Amniotic epithelial cell (primary cell): ENCODE measurements at regions not wholly inside any gene's neighbourhood (a gene's known extent, or its start where the extent isn't known, plus 50 kb on each side); places are given as distances from the start of the nearest gene placed in this dataset.
"Not testable (repeated sequence)": the region's sequence is repeated elsewhere in the genome, so short reads cannot be mapped to it uniquely, and the experiment has no call there.

Experiments
- DNase-seq: peaks from one replicate; pipeline ENCODE4 v3.0.0-alpha.2; 2010; ENCODE audit warnings: low read depth

DNA sequence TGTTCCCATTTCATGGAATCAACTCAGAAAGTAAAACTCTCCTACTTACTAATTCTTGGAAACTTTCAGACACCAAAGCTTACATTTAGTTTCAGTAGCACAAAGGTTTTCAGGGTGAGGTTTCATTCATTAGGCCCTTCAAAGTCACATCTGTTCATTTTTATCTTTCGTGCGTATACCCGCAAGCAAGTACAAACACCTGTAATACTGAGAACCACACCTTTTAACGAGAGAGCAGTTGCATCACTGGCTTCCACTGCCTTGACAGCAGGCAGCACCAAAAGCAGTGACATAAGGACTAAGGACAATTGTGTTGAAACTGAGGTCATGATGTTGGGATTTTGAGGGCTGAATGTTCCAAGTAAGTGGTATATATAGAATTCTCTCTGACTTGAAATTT lies 60.5 kb downstream of the GOLGA6L22 start:
- not testable (repeated sequence) for DNase-seq

DNA sequence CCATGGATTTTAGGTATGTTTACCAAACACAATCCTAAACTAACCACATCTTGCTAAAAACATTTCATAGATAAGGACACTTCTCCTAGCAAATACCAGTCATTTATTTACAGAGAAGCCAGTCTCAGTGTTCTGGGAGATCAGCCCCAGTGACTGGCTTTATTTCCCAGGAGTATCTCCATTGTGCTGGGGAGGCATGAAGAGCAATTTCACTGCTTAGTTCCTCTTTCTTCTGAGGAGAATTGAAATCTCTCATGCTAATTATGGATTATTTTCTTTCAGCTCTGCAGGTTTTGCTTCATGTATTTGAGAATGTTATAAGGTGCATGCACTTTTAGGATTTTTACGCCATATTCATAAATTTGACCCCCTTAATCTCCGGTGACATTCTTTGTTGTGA lies 67.8 kb downstream of the GOLGA6L22 start:
- DNase-seq = not testable (repeated sequence)

DNA sequence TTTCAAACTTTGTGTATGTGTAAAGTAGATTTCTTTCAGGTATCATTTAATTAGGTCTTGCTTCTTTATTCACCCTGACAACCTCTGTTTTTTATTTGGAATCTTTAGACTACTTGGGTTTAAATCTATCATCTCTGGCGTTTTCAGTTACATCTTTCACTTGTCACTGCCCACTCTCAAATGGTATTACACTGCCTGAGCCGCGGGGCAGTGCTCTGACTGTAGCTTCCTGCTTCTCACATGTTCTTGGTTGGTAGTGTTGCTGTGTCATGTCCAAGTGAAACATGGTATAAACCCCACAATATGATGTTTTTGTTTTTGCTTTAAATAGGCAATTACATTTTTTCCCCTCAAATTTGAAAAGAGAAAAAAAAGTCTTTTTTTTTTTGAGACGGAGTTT lies 68.3 kb downstream of the GOLGA6L22 start:
- not testable (repeated sequence) for DNase-seq

DNA sequence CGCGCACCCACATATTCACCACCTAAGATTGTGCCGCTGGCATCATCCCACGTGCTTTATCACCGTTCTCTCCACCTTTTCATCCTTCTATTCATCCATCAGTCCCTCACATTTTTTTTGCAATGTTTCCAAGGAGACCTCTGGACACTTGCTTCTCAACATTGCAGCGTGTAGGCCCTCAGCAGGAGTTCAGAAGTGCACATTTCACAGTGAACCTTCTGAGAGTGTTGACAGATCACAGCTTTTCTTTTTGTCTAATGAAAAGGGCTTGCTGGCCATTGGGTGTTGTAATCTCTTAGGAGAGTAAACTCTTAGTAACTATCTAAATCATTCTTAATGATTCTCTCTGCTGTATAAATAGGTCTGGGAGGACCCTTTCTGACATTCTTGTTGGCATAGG lies 70.5 kb downstream of the GOLGA6L22 start:
- not testable (repeated sequence) for DNase-seq

DNA sequence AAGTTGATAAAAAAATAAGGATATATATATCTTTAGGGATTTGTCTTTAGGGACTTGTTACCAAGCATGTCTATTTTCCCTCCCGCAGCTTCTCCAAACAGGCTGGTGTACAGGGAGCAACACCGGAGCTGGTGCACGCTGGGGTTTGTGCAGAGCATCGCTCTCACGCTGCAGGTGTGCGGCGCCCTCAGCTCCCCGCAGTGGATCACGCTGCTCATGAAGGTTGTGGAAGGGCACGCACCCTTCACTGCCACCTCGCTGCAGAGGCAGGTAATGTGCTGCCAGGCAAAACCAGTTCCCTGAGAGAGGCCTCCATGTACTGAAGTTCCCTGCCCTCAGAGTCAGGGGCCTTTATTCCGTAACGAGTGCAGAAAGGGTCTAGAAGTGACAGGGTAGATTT lies 101.0 kb downstream of the GOLGA6L22 start:
- not testable (repeated sequence) for DNase-seq

DNA sequence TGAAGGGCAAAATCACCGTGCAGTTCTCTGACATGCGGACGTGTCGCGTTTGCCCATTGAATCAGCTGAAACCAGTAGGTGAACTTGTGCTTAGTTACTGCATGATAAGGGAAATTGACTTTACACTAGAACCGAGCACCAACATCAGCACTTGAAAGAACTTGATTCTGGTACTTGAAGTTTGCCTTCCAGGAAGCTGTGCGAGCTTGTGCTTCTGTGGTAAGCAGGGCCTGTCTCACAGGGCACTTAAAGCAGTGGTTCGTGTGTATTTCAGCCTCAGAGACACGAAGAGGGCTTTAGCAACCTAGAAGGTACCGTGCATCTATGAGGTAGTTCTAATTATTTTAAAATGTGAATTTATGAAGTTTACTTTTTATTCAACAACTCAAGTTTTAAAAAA lies 103.0 kb downstream of the GOLGA6L22 start:
- DNase-seq = not testable (repeated sequence)

DNA sequence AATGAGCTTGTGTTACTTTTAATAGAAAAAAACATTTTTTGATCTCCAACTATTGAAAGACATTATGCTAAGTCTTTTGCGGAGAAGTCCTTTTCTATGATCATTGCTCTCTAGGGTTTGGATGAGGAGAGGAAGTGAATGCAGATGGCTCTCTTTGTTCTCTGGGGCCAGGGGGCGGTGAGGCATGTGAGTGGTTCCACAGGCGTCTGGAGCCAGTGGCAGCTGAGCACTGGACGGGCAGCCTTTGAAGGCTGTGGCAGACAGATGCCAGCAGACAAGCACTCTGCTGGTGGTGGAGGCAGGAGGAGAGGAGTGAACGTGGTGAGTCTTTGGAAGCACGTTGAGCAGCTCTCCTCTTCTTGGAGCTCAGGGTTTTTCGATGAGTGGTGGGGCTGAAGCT lies 107.8 kb downstream of the GOLGA6L22 start:
- not testable (repeated sequence) for DNase-seq

DNA sequence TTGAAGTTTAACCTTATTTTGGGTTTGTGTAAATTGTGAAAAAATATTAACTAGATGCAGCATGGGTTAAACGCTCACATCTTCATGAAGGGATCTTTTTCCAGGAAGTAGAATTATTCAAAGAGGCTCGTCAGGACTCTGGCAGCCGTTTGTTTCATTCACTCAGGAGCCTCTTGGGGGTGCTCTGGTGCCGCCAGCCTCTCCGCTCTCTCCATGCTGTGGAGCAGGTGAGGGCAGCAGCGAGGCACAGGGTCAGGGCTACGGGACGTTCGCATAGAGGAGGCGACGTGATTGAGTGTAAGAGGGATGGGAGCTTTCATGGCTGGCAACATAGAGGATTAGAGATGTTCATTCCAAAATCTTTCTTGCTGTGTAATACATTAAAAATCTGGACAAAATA lies 110.8 kb downstream of the GOLGA6L22 start:
- not testable (repeated sequence) for DNase-seq

DNA sequence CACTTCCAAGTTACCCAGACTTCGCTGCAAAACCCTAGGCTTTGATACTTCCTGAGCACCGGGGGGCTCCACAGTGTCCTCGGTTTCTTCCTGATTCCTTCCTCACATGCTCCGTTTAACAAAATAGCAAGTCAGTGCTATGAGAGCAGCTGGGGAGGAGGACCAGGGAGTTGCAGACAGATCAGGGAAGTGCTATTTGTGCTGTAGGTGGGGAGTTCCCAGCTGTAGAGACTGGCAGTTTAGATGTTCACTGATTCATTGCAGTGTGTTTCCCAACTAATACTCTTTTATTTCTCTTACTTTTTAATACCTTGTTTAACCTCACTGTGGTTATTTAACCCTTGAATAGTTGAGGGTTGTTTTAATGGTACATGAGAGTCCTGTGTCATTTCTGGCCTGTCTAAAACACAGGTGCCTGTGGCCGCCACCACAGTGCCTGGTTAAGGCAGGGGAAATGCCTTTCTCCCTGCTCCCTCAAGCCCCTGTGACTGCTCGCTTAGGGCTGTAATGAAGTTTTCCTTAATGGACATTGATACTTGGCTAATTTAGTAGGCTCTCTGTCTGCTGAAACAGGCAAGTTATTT lies 113.5 kb downstream of the GOLGA6L22 start:
- not testable (repeated sequence) for DNase-seq

DNA sequence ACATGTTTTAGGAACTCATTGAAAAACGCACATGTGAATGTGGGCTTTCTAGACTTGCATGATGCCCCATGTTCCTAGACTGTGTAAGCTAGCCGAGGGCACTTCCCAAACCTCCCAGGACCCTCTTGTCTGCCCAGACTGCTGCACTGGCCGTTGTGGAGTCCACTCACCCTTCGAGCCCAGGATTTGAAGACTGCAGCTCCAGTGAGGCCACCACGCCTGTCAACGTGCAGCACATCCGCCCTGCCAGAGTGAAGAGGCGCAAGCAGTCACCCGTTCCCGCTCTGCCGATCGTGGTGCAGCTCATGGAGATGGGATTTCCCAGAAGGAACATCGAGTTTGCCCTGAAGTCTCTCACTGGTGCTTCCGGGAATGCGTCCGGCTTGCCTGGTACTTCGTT lies 114.1 kb downstream of the GOLGA6L22 start:
- DNase-seq = not testable (repeated sequence)

DNA sequence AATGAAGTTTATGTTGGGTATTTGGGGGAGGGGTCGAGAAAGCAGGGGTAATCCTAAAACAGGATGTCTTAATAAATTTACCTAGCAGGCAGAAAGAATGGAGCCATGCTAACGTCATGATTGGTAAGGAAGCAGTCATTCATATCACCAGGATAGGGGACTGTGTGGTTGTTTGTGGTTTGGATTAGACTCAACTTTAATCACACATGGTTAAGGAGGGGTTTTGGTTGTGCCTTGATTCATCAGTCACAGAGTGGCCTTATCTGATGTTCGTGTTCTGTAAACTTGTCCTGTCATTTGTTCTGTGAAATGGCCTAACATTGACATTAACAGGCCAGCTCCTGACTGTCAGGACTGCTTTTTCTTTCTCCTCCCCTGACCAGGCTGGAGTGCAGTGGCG lies 119.1 kb downstream of the GOLGA6L22 start:
- DNase-seq = not testable (repeated sequence)

DNA sequence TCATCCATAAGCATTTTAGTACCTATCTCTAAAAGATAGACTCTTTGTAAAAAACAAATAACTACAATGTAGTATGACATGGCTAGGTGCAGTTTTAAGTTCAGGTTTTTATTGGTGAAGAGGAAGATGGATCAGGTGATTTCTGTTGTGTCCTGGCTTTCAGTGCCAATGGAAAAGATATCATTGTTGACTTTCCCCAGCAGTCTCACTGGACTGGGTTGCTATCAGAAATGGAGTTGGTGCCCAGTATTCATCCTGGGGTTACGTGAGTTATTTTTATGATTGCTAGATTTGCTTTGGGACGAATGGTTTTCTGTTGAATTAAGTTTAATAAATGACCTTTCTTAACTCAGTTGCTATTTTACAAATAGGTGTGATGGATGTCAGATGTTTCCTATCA lies 120.5 kb downstream of the GOLGA6L22 start:
- not testable (repeated sequence) for DNase-seq

DNA sequence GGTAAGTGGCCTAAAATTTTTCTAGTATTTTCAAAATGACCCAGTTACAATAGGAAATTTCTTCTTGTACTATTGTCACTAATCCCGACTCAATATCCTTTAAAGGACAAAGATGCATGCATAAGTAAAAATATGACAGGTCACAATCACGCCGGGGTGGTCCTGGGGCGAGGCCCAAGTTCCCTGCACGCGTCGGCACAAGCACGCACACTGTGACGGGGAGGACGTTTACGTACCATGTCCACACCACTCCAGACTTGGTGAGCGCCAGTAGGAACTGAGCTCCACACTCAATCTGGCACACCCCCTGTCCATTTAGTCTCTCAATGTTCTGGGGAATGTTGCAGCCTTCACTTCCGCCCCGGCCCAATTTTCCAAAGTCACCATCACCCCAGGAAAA lies 128.7 kb downstream of the GOLGA6L22 start:
- not testable (repeated sequence) for DNase-seq

DNA sequence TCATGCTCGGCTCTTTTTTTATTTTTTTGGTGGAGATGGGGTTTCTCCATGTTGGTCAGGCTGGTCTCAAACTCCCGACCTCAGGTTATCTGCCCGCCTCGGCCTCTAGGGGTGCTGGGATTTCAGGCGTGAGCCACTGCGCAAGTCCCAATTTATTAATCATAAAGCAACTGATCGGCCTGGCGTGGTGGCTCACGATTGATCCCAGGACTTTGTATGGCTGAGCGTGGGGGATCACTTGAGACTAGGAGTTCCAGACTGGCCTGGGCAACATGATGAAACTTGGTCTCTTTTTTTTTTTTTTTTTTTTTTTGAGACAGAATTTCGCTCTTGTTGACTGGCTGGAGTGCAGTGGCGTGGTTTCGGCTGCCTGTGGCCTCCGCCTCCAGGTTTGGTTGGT lies 139.8 kb downstream of the GOLGA6L22 start:
- not testable (repeated sequence) for DNase-seq

DNA sequence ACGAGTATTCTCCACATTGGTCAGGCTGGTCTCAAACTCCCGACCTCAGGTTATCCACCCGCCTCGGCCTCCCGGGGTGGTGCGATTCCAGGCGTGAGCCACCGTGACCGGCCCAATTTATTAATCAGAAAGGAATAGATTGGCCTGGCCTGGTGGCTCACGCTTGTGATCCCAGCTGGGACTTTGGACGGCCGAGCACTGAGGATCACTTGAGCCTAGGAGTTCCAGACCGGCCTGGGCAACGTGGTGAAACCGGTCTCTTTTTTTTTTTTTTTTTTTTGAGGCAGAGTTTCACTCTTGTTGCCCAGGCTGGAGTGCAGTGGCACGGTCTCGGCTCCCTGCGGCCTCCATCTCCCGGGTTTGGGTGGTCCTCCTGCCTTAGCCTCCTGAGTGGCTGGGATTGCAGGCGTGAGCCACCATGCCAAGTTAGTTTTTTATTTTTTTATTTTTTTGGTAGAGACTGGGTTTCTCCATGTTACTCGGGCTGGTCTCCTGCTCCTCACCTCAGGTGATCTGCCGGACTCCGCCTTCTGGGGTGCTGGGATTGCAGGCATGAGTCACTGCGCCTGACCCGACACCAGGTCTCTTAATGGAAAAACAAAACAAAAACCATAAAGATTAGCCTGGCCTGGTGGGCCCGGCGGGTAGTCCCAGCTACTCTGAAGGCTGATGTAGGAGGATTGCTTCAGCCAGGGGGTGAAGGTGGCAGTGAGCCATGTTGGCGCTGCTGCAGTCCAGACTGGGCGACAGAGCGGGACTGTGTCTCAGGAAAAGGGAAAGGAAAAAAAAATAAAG lies 141.0 kb downstream of the GOLGA6L22 start:
- peak; percentile 1 for DNase-seq

DNA sequence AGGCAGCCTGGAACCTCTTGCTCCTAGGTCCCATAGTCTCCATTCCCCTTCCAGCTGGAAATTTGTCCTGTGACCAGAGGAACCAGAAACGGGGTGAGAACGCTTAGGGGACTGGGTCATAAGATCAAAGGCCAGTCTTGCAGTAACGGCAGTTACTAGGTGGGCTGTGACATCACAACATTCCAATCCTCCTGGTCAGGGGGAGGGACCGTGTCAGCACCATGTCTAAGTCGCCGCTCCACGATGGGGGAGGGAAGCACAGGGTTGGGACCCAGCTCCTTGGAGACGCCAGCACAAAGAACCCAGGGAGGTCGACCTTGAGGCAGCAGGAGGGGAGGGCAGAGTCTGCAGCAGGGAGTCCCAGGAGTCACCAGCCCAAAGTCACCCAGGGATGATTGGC lies 158.3 kb downstream of the GOLGA6L22 start:
- not testable (repeated sequence) for DNase-seq

DNA sequence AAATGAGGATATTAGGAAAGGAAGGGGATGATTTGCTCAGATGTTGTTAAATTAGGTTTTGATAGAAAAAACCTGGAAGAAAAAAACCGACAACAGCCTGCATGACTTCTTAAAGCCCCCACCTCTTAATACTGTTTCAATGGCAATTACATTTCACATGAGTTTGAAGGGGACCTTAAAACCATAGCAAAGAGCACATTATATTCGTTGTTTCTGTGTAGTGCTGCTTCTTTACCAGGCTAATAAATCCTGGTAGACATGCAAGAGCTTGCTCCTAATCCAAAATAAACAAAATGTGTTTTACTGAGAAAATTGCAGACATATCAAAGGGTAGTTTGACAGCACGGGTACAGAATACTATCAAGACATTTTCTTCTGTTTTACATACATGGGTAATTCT lies 154.7 kb upstream of the NIPA1 start:
- not testable (repeated sequence) for DNase-seq

DNA sequence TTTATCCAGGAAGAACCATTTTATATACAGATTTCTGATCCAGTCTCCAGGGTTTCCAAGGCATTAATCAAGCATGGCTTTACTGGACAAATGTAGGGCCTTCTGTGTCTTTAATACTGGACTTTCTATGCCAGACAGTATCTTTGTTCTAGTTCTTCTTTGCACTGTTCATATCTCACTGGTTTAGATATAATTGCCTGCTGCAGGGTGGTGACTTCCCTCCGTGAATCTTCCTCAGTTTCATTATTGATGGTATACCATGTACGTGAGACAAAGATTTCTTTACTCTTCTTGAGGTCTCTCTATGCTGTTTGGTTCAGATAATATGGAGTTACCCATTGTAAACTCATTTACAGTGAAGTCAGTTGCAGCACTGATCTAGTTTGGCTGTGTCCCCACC lies 146.5 kb upstream of the NIPA1 start:
- DNase-seq = not testable (repeated sequence)

DNA sequence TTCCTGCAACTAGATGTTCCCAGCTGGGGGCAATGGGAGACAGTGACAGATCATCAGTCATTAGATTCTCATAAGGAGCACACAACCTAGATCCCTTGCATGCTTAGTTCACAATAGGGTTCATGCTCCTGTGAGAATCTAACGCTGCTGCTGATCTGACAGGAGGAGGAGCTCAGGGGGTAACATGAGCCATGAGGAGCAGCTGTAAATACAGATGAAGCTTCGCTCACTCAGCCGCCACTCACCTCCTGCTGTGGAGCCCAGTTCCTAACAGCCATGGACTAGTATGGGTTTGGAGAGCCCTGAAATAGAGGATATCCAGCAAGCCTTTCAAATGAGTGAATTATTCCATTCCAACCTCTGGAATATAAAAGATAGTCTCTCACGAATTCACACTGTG lies 137.0 kb upstream of the NIPA1 start:
- DNase-seq = not testable (repeated sequence)

DNA sequence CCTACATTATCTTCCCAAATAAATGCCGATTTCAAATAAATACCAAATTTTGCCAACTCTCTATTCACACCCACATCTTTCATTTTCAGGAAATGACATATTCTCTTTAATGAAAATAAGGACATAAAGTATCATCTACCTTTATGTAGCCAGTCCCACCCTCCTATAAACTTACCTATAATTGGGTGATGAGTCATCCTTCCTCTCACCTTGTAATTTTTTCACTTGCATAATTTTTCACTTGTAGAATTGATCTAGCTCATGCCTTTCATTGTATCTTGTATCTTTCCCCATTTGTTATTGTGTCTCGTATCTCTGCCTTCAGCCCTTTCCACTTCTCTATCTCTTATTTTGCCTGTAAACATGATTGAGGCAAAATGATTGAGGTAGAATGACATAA lies 135.3 kb upstream of the NIPA1 start:
- not testable (repeated sequence) for DNase-seq

DNA sequence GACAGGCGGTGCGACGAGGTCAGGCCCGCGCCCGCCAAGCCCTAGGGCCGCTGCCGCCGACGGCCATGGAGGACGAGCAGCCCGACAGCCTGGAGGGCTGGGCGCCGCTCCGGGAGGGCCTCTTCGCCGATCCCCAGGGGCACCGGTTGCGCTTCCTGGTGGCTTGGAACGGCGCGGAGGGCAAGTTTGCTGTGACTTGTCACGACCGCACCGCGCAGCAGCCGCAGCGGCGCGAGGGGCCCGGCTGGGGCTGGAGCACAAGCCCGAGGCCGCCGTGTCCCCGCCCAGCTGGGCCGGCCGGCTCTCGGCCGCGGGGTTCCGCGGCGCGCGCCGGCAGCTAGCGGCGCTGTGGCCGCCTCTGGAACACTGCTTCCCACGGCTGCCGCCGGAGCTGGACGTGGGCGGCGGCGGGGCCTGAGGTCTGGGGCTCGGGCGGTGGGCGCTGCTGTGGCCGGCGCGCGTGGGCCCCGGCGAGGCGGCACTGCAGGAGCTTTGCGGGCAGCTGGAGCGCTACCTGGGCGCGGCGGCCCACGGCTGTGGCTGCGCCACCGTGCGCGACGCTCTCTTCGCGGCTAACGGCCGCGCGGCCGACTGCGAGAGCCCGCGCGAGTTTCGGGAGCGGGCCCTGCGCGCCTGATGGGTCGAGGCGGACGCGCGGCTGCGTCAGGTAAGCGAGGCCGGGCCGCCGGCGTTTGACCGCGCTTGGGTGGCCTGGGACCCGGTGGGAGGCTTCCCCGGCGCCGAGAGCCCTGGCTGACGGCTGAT lies 122.0 kb upstream of the NIPA1 start:
- DNase-seq = peak; percentile 26

DNA sequence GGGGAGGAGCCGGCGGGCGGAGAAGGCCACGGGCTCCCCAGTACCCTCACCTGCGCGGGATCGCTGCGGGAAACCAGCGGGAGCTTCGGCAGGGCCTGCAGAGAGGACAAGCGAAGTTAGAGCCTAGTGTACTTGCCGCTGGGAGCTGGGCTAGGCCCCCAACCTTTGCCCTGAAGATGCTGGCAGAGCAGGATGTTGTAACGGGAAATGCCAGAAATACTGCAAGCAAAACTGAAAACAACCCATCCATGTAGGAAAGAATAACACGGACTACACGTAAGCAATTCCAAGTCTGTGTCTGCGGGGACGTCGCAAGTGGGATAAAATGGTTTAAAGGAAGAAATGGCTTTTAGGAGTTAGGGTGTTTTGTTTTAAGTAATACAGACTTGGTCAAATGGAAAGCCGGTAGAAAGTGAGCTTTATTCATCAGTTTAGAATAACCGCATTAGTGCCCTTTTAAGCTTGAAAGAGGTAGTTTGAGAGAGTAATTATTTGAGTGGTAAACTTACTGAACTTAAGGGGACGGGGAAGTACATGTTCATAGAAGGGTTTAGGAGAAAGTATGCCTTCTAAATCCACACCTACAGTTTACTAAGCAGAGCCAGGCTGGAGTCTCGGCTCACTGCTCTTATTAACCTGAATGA lies 121.3 kb upstream of the NIPA1 start:
- DNase-seq = peak; percentile 87
